ENCODE measurements at regions not wholly inside any gene's neighbourhood (a gene's known extent, or its start where the extent isn't known, plus 50 kb on each side); places are given as distances from the start of the nearest gene placed in this dataset.

- Mint-ChIP-seq H3K27ac (no peak overlapping the region), H3K27me3 (ENCODE audit: low read depth) (peaks cover under 1% of the 10 kb centered on the region), H3K9me3 (no peaks in the 10 kb centered on the region), H3K4me3 (ENCODE audit: low read depth) (no peak overlapping the region), H3K36me3 (ENCODE audit: low read depth) (no peaks in the 10 kb centered on the region), H3K4me1 (ENCODE audit: low read depth) (peaks cover 14% of the 10 kb centered on the region)
- no peak for DNase-seq (ENCODE audit: low spot score)
- intact Hi-C loops (cut with micrococcal nuclease) = loop anchor here (5.0 kb wide), 1 partner anchor 33 kb away; no protein-coding TSS in a partner anchor
Measured at GRCh38 chr5:32499261-32499660, 54.7 kb upstream of the ZFR start.

GRCh38 chr5:32498484-32498883, 53.9 kb upstream of the ZFR start:
- intact Hi-C loops (cut with micrococcal nuclease) = loop anchor here (5.0 kb wide), 1 partner anchor 34 kb away; no protein-coding TSS in a partner anchor
- no peak for DNase-seq (ENCODE audit: low spot score)
- Mint-ChIP-seq H3K36me3 (ENCODE audit: low read depth) (no peaks in the 10 kb centered on the region), H3K27me3 (ENCODE audit: low read depth) (no peaks in the 10 kb centered on the region), H3K4me1 (ENCODE audit: low read depth) (peaks cover 14% of the 10 kb centered on the region), H3K4me3 (ENCODE audit: low read depth) (no peak overlapping the region), H3K9me3 (no peaks in the 10 kb centered on the region), H3K27ac (no peak overlapping the region)

- H3K9me3 Mint-ChIP-seq = no peaks in the 10 kb centered on the region
- H3K4me3 Mint-ChIP-seq (ENCODE audit: low read depth) = no peak overlapping the region
- DNase-seq (ENCODE audit: low spot score) = no peak
- H3K4me1 Mint-ChIP-seq (ENCODE audit: low read depth) = peaks cover 12% of the 10 kb centered on the region
- intact Hi-C loops (cut with micrococcal nuclease) = loop anchor here (5.0 kb wide), 1 partner anchor 36 kb away; no protein-coding TSS in a partner anchor
- H3K36me3 Mint-ChIP-seq (ENCODE audit: low read depth) = no peaks in the 10 kb centered on the region
- H3K27ac Mint-ChIP-seq = no peak overlapping the region
- no peaks in the 10 kb centered on the region for H3K27me3 Mint-ChIP-seq (ENCODE audit: low read depth)
Measured at GRCh38 chr5:32496104-32496503, 51.6 kb upstream of the ZFR start.

- Mint-ChIP-seq H3K27ac (no peak overlapping the region), H3K9me3 (no peaks in the 10 kb centered on the region), H3K27me3 (ENCODE audit: low read depth) (no peaks in the 10 kb centered on the region), H3K36me3 (ENCODE audit: low read depth) (no peaks in the 10 kb centered on the region), H3K4me3 (ENCODE audit: low read depth) (no peak overlapping the region), H3K4me1 (ENCODE audit: low read depth) (peaks cover 12% of the 10 kb centered on the region)
- intact Hi-C loops (cut with micrococcal nuclease) = loop anchor here (5.0 kb wide), 1 partner anchor 37 kb away; no protein-coding TSS in a partner anchor
- DNase-seq (ENCODE audit: low spot score) = no peak
Measured at GRCh38 chr5:32494827-32495226, 50.3 kb upstream of the ZFR start.
